ENCODE measurements at regions not wholly inside any gene's neighbourhood (a gene's known extent, or its start where the extent isn't known, plus 50 kb on each side); places are given as distances from the start of the nearest gene placed in this dataset.

DNA sequence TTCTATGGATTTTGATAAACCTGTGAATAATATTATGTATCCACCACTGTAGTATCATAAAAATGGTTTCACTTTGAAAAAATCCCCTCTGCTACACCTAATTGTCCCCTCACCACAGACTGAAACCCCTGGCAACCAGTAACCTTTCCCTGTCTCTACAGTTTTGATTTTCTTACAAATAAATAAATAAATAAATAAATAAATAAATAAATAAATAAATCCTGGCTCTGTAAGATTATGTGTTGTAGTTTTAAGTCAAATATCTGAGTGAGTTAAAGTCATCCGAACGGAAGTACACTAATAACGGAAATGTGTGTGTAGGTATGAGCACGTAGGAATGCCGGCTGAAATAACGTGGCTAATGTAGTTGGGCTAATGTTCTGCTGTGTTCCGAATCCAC lies 641.5 kb downstream of the GABRG1 start:
- TF ChIP-seq POLR2AphosphoS5 (IDR thresholded peaks at IDR 0.05; ENCODE audit: borderline replicate concordance, low read depth, low read length) (no peak), FOXP2 (optimal IDR thresholded peaks at IDR 0.05; ENCODE audit: control extremely low read depth, extremely low read length, insufficient read depth) (no peak)
